H9 (cell line): ENCODE measurements at regions not wholly inside any gene's neighbourhood (a gene's known extent, or its start where the extent isn't known, plus 50 kb on each side); places are given as distances from the start of the nearest gene placed in this dataset.
"Not testable (repeated sequence)": the region's sequence is repeated elsewhere in the genome, so short reads cannot be mapped to it uniquely, and the experiment has no call there.

Experiments used
- DNase-seq: peaks from one replicate; pipeline ENCODE4 v3.0.0-alpha.2; 2017
- H2AFZ ChIP-seq: one replicate; pipeline ENCODE4 v1.6.1; 2013; ENCODE audit warnings: mild to moderate bottlenecking, low read length, control low read depth, moderate library complexity
- H2AK5ac ChIP-seq: 2 replicates; pipeline ENCODE4 v1.6.1; 2013; ENCODE audit warnings: low read length, control low read depth, mixed read lengths; ENCODE audit not compliant: insufficient read length
- H2BK120ac ChIP-seq: one replicate; pipeline ENCODE4 v1.6.1; 2013; ENCODE audit warnings: low read depth, mild to moderate bottlenecking, low read length, control low read depth, inconsistent platforms; ENCODE audit not compliant: poor library complexity, severe bottlenecking
- H2BK12ac ChIP-seq: 2 replicates; pipeline ENCODE4 v1.6.1; 2013; ENCODE audit warnings: low read length, control low read depth, mixed read lengths, low read depth; ENCODE audit not compliant: insufficient read length
- H2BK15ac ChIP-seq: 2 replicates; pipeline ENCODE4 v1.6.1; 2013; ENCODE audit warnings: low read depth, low read length, control low read depth
- H2BK20ac ChIP-seq: one replicate; pipeline ENCODE4 v1.6.1; 2013; ENCODE audit warnings: low read depth, mild to moderate bottlenecking, low read length, control low read depth, inconsistent platforms; ENCODE audit not compliant: poor library complexity, severe bottlenecking
- H2BK5ac ChIP-seq: 2 replicates; pipeline ENCODE4 v1.6.1; 2013; ENCODE audit warnings: low read length, control low read depth, mixed read lengths; ENCODE audit not compliant: insufficient read length
- H3K14ac ChIP-seq: 2 replicates; pipeline ENCODE4 v1.6.1; 2013; ENCODE audit warnings: low read length, control low read depth; ENCODE audit not compliant: insufficient read depth
- H3K18ac ChIP-seq: 2 replicates; pipeline ENCODE4 v1.6.1; 2013; ENCODE audit warnings: low read depth, mild to moderate bottlenecking, mixed read lengths, low read length, control low read depth; ENCODE audit not compliant: insufficient read length
- H3K23ac ChIP-seq: 2 replicates; pipeline ENCODE4 v1.6.1; 2013; ENCODE audit warnings: low read length, control low read depth, mixed read lengths, low read depth; ENCODE audit not compliant: insufficient read length
- H3K23me2 ChIP-seq: 2 replicates; pipeline ENCODE4 v1.6.1; 2013; ENCODE audit warnings: low read depth, mild to moderate bottlenecking, mixed read lengths, low read length, control low read depth; ENCODE audit not compliant: insufficient read length, poor library complexity, severe bottlenecking
- H3K27ac ChIP-seq: 2 replicates; pipeline ENCODE4 v1.5.1; 2013; ENCODE audit warnings: low read length, control low read depth, mixed read lengths, low read depth; ENCODE audit not compliant: insufficient read length
- H3K27me3 ChIP-seq: 2 replicates; pipeline ENCODE4 v1.6.1; 2013; ENCODE audit warnings: low read length, control low read depth, inconsistent platforms; ENCODE audit not compliant: insufficient read depth
- H3K4ac ChIP-seq: 2 replicates; pipeline ENCODE4 v1.6.1; 2013; ENCODE audit warnings: low read depth, mild to moderate bottlenecking, control low read depth, inconsistent platforms, low read length, moderate library complexity
- H3K4me1 ChIP-seq: 2 replicates; pipeline ENCODE4 v1.6.1; 2013; ENCODE audit warnings: low read length, control low read depth, inconsistent platforms; ENCODE audit not compliant: insufficient read depth
- H3K4me2 ChIP-seq: 2 replicates; pipeline ENCODE4 v1.6.1; 2013; ENCODE audit warnings: low read length, control low read depth, mixed read lengths; ENCODE audit not compliant: insufficient read length, insufficient read depth
- H3K56ac ChIP-seq: 2 replicates; pipeline ENCODE4 v1.6.1; 2013; ENCODE audit warnings: low read depth, mild to moderate bottlenecking, mixed read lengths, low read length, control low read depth; ENCODE audit not compliant: insufficient read length
- H3K79me1 ChIP-seq: 2 replicates; pipeline ENCODE4 v1.6.1; 2013; ENCODE audit warnings: low read depth, mild to moderate bottlenecking, moderate library complexity, low read length, control low read depth, inconsistent platforms; ENCODE audit not compliant: insufficient read depth, poor library complexity, severe bottlenecking
- H3K79me2 ChIP-seq: 2 replicates; pipeline ENCODE4 v1.6.1; 2013; ENCODE audit warnings: low read length, control low read depth, inconsistent platforms; ENCODE audit not compliant: insufficient read depth
- H3K9ac ChIP-seq: 2 replicates; pipeline ENCODE4 v1.6.1; 2013; ENCODE audit warnings: low read length, control low read depth, mixed read lengths; ENCODE audit not compliant: insufficient read length; ENCODE audit errors: extremely low read depth
- H3K9me3 ChIP-seq: one replicate; pipeline ENCODE4 v1.6.1; 2013; ENCODE audit warnings: low read depth, low read length, inconsistent platforms; ENCODE audit not compliant: control insufficient read depth
- H3T11ph ChIP-seq: one replicate; pipeline ENCODE4 v1.6.1; 2013; ENCODE audit warnings: mild to moderate bottlenecking, low read length, control low read depth, inconsistent platforms
- H4K20me1 ChIP-seq: one replicate; pipeline ENCODE4 v1.6.1; 2013; ENCODE audit not compliant: control insufficient read depth, insufficient read length, insufficient read depth
- H4K5ac ChIP-seq: 2 replicates; pipeline ENCODE4 v1.6.1; 2013; ENCODE audit warnings: low read depth, mild to moderate bottlenecking, mixed read lengths, low read length, control low read depth; ENCODE audit not compliant: insufficient read length
- H4K8ac ChIP-seq: replicated peaks from 2 replicates; pipeline ENCODE4 v1.6.1; 2013; ENCODE audit warnings: low read length, control low read depth, mixed read lengths, low read depth; ENCODE audit not compliant: insufficient read length
- H4K91ac ChIP-seq: 2 replicates; pipeline ENCODE4 v1.6.1; 2013; ENCODE audit warnings: low read depth, mild to moderate bottlenecking, moderate library complexity, mixed read lengths, low read length, control low read depth; ENCODE audit not compliant: insufficient read length
- H3K27ac Mint-ChIP-seq, 3 experiments: 2 replicates in 2 of 3; 3 replicates in 1 of 3; pipeline ENCODE4 v1.8.0; 2020 to 2021; ENCODE audit warnings: mixed read lengths in 3 of 3, mild to moderate bottlenecking in 1 of 3, moderate library complexity in 1 of 3
- H3K27me3 Mint-ChIP-seq: 2 replicates; pipeline ENCODE4 v1.8.0; 2021; ENCODE audit warnings: low read depth, mild to moderate bottlenecking, moderate library complexity, mixed read lengths
- H3K36me3 Mint-ChIP-seq, 3 experiments: 2 replicates in 2 of 3; 3 replicates in 1 of 3; pipeline ENCODE4 v1.8.0; 2020 to 2021; ENCODE audit warnings: low read depth in 3 of 3, mixed read lengths in 3 of 3; ENCODE audit not compliant: insufficient read depth in 1 of 3
- H3K4me1 Mint-ChIP-seq, 2 experiments: 2 replicates each; pipeline ENCODE4 v1.8.0; 2020; ENCODE audit warnings: mixed read lengths in 2 of 2
- H3K4me3 Mint-ChIP-seq, 2 experiments: 2 replicates in 1 of 2; 3 replicates in 1 of 2; pipeline ENCODE4 v1.8.0; 2020 to 2021; ENCODE audit warnings: mild to moderate bottlenecking in 2 of 2, mixed read lengths in 2 of 2, moderate library complexity in 1 of 2
- H3K9me3 Mint-ChIP-seq, 2 experiments: 2 replicates in 1 of 2; 3 replicates in 1 of 2; pipeline ENCODE4 v1.8.0; 2020; ENCODE audit warnings: mild to moderate bottlenecking in 2 of 2, mixed read lengths in 2 of 2, moderate library complexity in 1 of 2
- CTCF ChIP-seq: fragments of 200-600 bp; sonication (generic); conservative IDR thresholded peaks from 3 replicates; pipeline ENCODE4 v1.8.0; 2021; ENCODE audit warnings: antibody characterized with exemption, mild to moderate bottlenecking
- WGBS: extraction: QIAGEN DNeasy Blood & Tissue Kit; methylation state at CpG from one replicate; pipeline ENCODE4 v1.1.7; 2013; ENCODE audit warnings: missing lambda C conversion rate, low lambda C conversion rate, mixed read lengths; ENCODE audit not compliant: insufficient read length; ENCODE audit errors: extremely low coverage; 5-methylcytosine and 5-hydroxymethylcytosine counted together

GRCh38 chr7:156374335-156374734 is 266.2 kb upstream of the RNF32 start:
- Histone ChIP-seq H3K9ac (no peak overlapping the region), H2BK5ac (no peak overlapping the region), H2AK5ac (no peak overlapping the region), H4K5ac (no peak overlapping the region), H3K18ac (peak overlapping the region; percentile 27), H3K79me1 (no peaks in the 10 kb centered on the region), H4K8ac (no peak overlapping the region), H2BK20ac (no peak overlapping the region), H3K27ac (no peak overlapping the region), H2BK15ac (no peak overlapping the region), H3K9me3 (peaks cover 4% of the 10 kb centered on the region), H4K20me1 (no peaks in the 10 kb centered on the region), H2BK120ac (no peak overlapping the region), H3K4me2 (no peak overlapping the region), H3K4ac (no peak overlapping the region), H3T11ph (no peak overlapping the region), H4K91ac (no peak overlapping the region), H3K27me3 (no peaks in the 10 kb centered on the region), H3K56ac (no peak overlapping the region), H3K23me2 (peaks cover 2% of the 10 kb centered on the region), H3K14ac (no peak overlapping the region), H3K79me2 (no peaks in the 10 kb centered on the region), H2AFZ (no peak overlapping the region), H3K23ac (no peak overlapping the region), H3K4me1 (no peaks in the 10 kb centered on the region), H2BK12ac (no peak overlapping the region)
- H3K27me3 Mint-ChIP-seq = no peaks in the 10 kb centered on the region; the same call in 1 of the 2 replicates
- H3K36me3 Mint-ChIP-seq = peaks cover 1 to 23% (median 12%) of the 10 kb centered on the region in 3 experiments; a peak in 4 of 7 replicates
- no peak overlapping the region for H3K27ac Mint-ChIP-seq
- H3K4me1 Mint-ChIP-seq = peaks cover 3 to 5% of the 10 kb centered on the region in 2 experiments; a peak in 3 of 4 replicates
- TF ChIP-seq CTCF = no peak
- peaks cover 26 to 27% of the 10 kb centered on the region in 2 experiments for H3K9me3 Mint-ChIP-seq
- no peak for DNase-seq
- H3K4me3 Mint-ChIP-seq = no peak overlapping the region
- WGBS = no CpG with 5 or more reads among the region's 4 CpGs

- H4K8ac ChIP-seq, H3K27me3 Mint-ChIP-seq, H3K9me3 ChIP-seq, H3K79me2 ChIP-seq, H3K23ac ChIP-seq, H2BK15ac ChIP-seq, H3K4me1 ChIP-seq, H3K27ac ChIP-seq, H3K4me1 Mint-ChIP-seq, H2AFZ ChIP-seq, H3T11ph ChIP-seq, H3K56ac ChIP-seq, H4K91ac ChIP-seq, H3K18ac ChIP-seq, H3K27me3 ChIP-seq, H3K4me3 Mint-ChIP-seq, DNase-seq, H2BK12ac ChIP-seq, H3K23me2 ChIP-seq, H4K20me1 ChIP-seq, H2BK20ac ChIP-seq, H3K27ac Mint-ChIP-seq, H4K5ac ChIP-seq, H3K4me2 ChIP-seq, H2AK5ac ChIP-seq, H2BK120ac ChIP-seq, H3K14ac ChIP-seq, H3K4ac ChIP-seq, H3K79me1 ChIP-seq, H2BK5ac ChIP-seq, H3K9ac ChIP-seq: not testable (repeated sequence)
- WGBS = no CpG with 5 or more reads among the region's 6 CpGs
- Mint-ChIP-seq H3K9me3 (peaks cover 27 to 35% of the 10 kb centered on the region in 2 experiments), H3K36me3 (peaks cover 3 to 27% (median 12%) of the 10 kb centered on the region in 3 experiments; a peak in 5 of 7 replicates)
These were observed 270.6 kb upstream of the RNF32 start for GRCh38 chr7:156369929-156370328.
